Upper lobe of right lung (tissue), 1 donor: ENCODE measurements at regions not wholly inside any gene's neighbourhood (a gene's known extent, or its start where the extent isn't known, plus 50 kb on each side); places are given as distances from the start of the nearest gene placed in this dataset.

Source experiments
- ATAC-seq: fragments of 200-7000 bp; cut with Tn5 transposase; one replicate; pipeline ENCODE4 v1.9.1; 2020; ENCODE audit warnings: mild to moderate bottlenecking, moderate library complexity
- DNase-seq: peaks from one replicate; pipeline ENCODE4 v3.0.0-alpha.2; 2020
- H3K27ac ChIP-seq: fragments of 200-600 bp; one replicate; pipeline ENCODE4 v1.8.0; 2022
- H3K27me3 ChIP-seq: fragments of 200-600 bp; one replicate; pipeline ENCODE4 v1.8.0; 2022; ENCODE audit warnings: mild to moderate bottlenecking
- H3K36me3 ChIP-seq: fragments of 200-600 bp; one replicate; pipeline ENCODE4 v1.8.0; 2022
- H3K4me1 ChIP-seq: fragments of 200-600 bp; one replicate; pipeline ENCODE4 v1.8.0; 2022
- H3K4me3 ChIP-seq: fragments of 200-600 bp; one replicate; pipeline ENCODE4 v1.8.0; 2022; ENCODE audit warnings: mild to moderate bottlenecking
- H3K9me3 ChIP-seq: fragments of 200-600 bp; one replicate; pipeline ENCODE4 v1.8.0; 2022
- CTCF ChIP-seq: fragments of 200-600 bp; IDR thresholded peaks from one replicate; pipeline ENCODE4 v1.8.0; 2022; ENCODE audit warnings: antibody characterized with exemption
- intact Hi-C: fragments of 100-400 bp; cut with DNase I; formaldehyde crosslinking; loops from one replicate; pipeline ENCODE4 v1.11.0; 2022
- donor health status: DM: no; HTN: yes; CAD: no; lungs with severe emphysema.

- no peaks in the 10 kb centered on the region for H3K36me3 ChIP-seq
- DNase-seq (no peak), ATAC-seq (no peak)
- H3K4me1 ChIP-seq, result no peaks in the 10 kb centered on the region
- intact Hi-C loops, result no loop called here
- H3K27me3 ChIP-seq, result peaks cover 12% of the 10 kb centered on the region
- no peak overlapping the region for H3K27ac ChIP-seq
- no peaks in the 10 kb centered on the region for H3K9me3 ChIP-seq
- TF ChIP-seq CTCF, result no peak
- no peak overlapping the region for H3K4me3 ChIP-seq
Measured at GRCh38 chr11:115630214-115630613, 126.0 kb upstream of the CADM1 start.

GRCh38 chr11:115629456-115630015 is 125.3 kb upstream of the CADM1 start:
- intact Hi-C loops, result no loop called here
- no peak for TF ChIP-seq CTCF
- no peaks in the 10 kb centered on the region for H3K36me3 ChIP-seq

GRCh38 chr11:115627666-115628460 is 123.6 kb upstream of the CADM1 start:
- TF ChIP-seq CTCF, result no peak
- no peak for ATAC-seq
- no peaks in the 10 kb centered on the region for H3K9me3 ChIP-seq
- H3K4me1 ChIP-seq, result peaks cover 3% of the 10 kb centered on the region
- no peak overlapping the region for H3K27ac ChIP-seq
- no peaks in the 10 kb centered on the region for H3K36me3 ChIP-seq
- DNase-seq, result no peak
- peaks cover 12% of the 10 kb centered on the region for H3K27me3 ChIP-seq
- intact Hi-C loops, result no loop called here
- H3K4me3 ChIP-seq, result no peak overlapping the region

More at GRCh38 chr11:115629456-115630015, 125.3 kb upstream of the CADM1 start:
- Histone ChIP-seq H3K27ac (no peak overlapping the region), H3K4me3 (no peak overlapping the region), H3K9me3 (no peaks in the 10 kb centered on the region), H3K4me1 (no peaks in the 10 kb centered on the region), H3K27me3 (peaks cover 12% of the 10 kb centered on the region)
- DNase-seq (no peak), ATAC-seq (no peak)

- intact Hi-C loops, result no loop called here
- H3K4me3 ChIP-seq, result no peak overlapping the region
- H3K9me3 ChIP-seq, result no peaks in the 10 kb centered on the region
- TF ChIP-seq CTCF, result no peak
- peaks cover 12% of the 10 kb centered on the region for H3K27me3 ChIP-seq
- H3K36me3 ChIP-seq, result no peaks in the 10 kb centered on the region
- peaks cover 8% of the 10 kb centered on the region for H3K4me1 ChIP-seq
- ATAC-seq, result no peak
- DNase-seq, result no peak
- no peak overlapping the region for H3K27ac ChIP-seq
Measured at GRCh38 chr11:115627071-115627470, 122.9 kb upstream of the CADM1 start.

GRCh38 chr11:115626414-115626813 is 122.2 kb upstream of the CADM1 start:
- H3K27me3 ChIP-seq, result peaks cover 9% of the 10 kb centered on the region
- no peak overlapping the region for H3K4me3 ChIP-seq
- intact Hi-C loops, result no loop called here
- TF ChIP-seq CTCF, result no peak
- no peaks in the 10 kb centered on the region for H3K9me3 ChIP-seq
- H3K27ac ChIP-seq, result no peak overlapping the region
- DNase-seq, result no peak
- ATAC-seq, result no peak
- no peaks in the 10 kb centered on the region for H3K36me3 ChIP-seq
- H3K4me1 ChIP-seq, result peaks cover 8% of the 10 kb centered on the region
